Transverse colon (tissue), 4 donors: ENCODE measurements at regions not wholly inside any gene's neighbourhood (a gene's known extent, or its start where the extent isn't known, plus 50 kb on each side); places are given as distances from the start of the nearest gene placed in this dataset.

Experiments used
- DNase-seq: peaks from one replicate; pipeline ENCODE4 v3.0.0-alpha.2; 2019
- H3K27ac ChIP-seq, 4 donors: fragments of 200-600 bp; sonication (generic); 2 replicates each; pipeline ENCODE4 v1.5.1; 2016 to 2018; ENCODE audit warnings: inconsistent platforms in 4 of 4
- H3K27me3 ChIP-seq: fragments of 200-600 bp; sonication (generic); 2 replicates; pipeline ENCODE4 v1.5.1; 2017; ENCODE audit warnings: inconsistent platforms
- H3K36me3 ChIP-seq, 4 donors: fragments of 200-600 bp; sonication (generic); 2 replicates each; pipeline ENCODE4 v1.5.1; 2017 to 2019; ENCODE audit warnings: inconsistent platforms in 4 of 4
- H3K4me1 ChIP-seq, 4 donors: fragments of 200-600 bp; sonication (generic); 2 replicates each; pipeline ENCODE4 v1.5.1; 2017 to 2020; ENCODE audit warnings: inconsistent platforms in 4 of 4
- H3K4me3 ChIP-seq, 4 donors: fragments of 200-600 bp; sonication (generic); 1 replicate in 1 of 4; 2 replicates in 3 of 4; pipeline versions ENCODE4 v1.5.1 to v1.6.1; 2017 to 2019; ENCODE audit warnings: inconsistent platforms in 4 of 4
- H3K9me3 ChIP-seq, 2 donors: fragments of 200-600 bp; sonication (generic); 2 replicates each; pipeline ENCODE4 v1.5.1; 2017 to 2019; ENCODE audit warnings: inconsistent platforms in 2 of 2
- EP300 ChIP-seq: sonication (generic); formaldehyde crosslinking; IDR thresholded peaks from one replicate; pipeline ENCODE4 v1.6.1; 2017; ENCODE audit warnings: antibody characterized with exemption, low read depth
- POLR2A ChIP-seq: fragments of 450-650 bp; IDR thresholded peaks from one replicate; pipeline ENCODE4 v1.6.1; 2016; ENCODE audit warnings: antibody characterized with exemption, mild to moderate bottlenecking, moderate library complexity
- POLR2AphosphoS5 ChIP-seq, 3 donors: sonication (generic); formaldehyde crosslinking; IDR thresholded peaks; one replicate each; pipeline ENCODE4 v1.6.1; 2016; ENCODE audit warnings: antibody characterized with exemption in 3 of 3
- WGBS, 2 donors: methylation state at CpG; one replicate each; pipeline ENCODE4 v1.1.5; 2018; ENCODE audit warnings: low coverage in 1 of 2; 5-methylcytosine and 5-hydroxymethylcytosine counted together
- in situ Hi-C, 4 donors: fragments of 200-750 bp; cut with MboI; loops; one replicate each; pipeline versions ENCODE4 v1.15.0 to v1.15.1; 2017; ENCODE audit warnings: low sequenced_read_pairs in 3 of 4, low pct_ligation_motif_present in 1 of 4, low pct_unique_long_range_greater_than_20kb in 1 of 4
- intact Hi-C: fragments of 100-400 bp; cut with DNase I; formaldehyde crosslinking; loops from one replicate; pipeline ENCODE4 v1.15.1; 2023; ENCODE audit warnings: low total_unique reads
- TF ChIP-seq, protein P1 (sequence below), 5 experiments: fragments of 200-600 bp in 3 of 5; fragments of 450-650 bp in 2 of 5; sonication (generic) in 3 of 5; IDR thresholded peaks; 1 replicate in 2 of 5; 2 replicates in 3 of 5; pipeline ENCODE4 v1.5.1; 2016 to 2017; ENCODE audit warnings: antibody characterized with exemption in 5 of 5, inconsistent platforms in 3 of 5, mild to moderate bottlenecking in 2 of 5, moderate library complexity in 1 of 5

DNA sequence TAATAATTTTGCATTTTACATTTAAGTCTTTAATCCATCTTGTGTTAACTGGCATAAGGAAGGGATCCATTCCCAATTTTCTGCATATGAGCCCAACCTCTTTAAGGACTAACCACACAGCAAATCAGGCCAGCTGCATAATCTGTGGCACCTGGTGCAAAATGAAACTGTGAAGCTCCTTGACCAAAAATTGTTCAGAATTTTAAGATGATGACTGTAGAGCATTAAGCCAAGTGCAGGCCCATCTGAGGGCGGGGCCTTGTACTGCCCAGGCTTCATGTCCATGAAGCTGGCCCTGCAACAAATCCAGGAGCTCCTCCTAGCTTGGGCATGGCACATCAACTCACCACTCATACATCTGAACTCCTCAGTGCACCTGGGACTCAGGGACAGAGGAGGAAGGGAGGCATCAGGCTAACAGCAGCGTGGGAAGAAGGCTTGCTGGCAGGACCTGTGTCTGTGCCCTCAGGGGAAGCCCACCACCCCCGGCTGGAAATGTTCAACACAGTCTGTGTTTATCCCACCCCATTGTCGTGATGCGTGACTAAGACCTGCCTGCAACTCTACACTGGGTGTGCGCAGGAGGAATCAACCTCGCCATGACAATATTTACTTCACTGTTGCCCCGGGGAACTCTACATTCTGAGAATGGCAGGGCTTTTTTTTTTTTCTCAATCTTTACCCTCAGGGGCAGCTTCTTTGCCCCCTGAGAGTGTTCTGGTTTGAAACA, 128.9 kb upstream of the SIX2 start:
- H3K27ac ChIP-seq, result no peak overlapping the region
- H3K27me3 ChIP-seq, result peaks cover 9% of the 10 kb centered on the region
- peaks cover 0 to 4% (median 0%) of the 10 kb centered on the region in 4 donors for H3K4me1 ChIP-seq
- no peak for DNase-seq
- in situ Hi-C loops (no loop called here), intact Hi-C loops (no loop called here)
- WGBS, 2 donors, result 86 to 100% methylated on average over 1 to 8 of the region's 8 CpGs
- TF ChIP-seq POLR2AphosphoS5 (IDR thresholded peaks at IDR 0.05) (no peak), EP300 (no peak), POLR2A (no peak)
- no peak overlapping the region for H3K4me3 ChIP-seq
- H3K36me3 ChIP-seq, result no peaks in the 10 kb centered on the region
- no peaks in the 10 kb centered on the region for H3K9me3 ChIP-seq

DNA sequence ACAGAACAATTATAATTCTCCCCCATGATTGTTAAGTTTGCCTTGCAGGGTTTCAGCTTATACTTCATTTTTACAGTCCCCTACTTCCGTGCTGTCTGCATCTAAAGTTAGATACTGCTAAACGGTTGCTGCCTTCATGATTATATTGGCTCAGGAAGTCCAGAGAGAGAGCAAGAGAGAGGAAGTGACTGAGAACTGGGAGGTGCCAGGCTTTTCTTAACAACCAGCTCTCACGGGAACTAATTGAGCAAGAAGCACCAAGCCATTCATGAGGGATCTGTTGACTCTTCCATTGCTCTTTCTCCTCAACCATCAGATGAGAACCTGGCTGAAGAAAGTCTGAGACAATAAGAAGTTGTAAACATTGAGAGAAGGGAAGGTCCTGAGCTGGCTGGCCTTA, 125.5 kb upstream of the SIX2 start:
- Histone ChIP-seq H3K27me3 (no peaks in the 10 kb centered on the region), H3K36me3 (no peaks in the 10 kb centered on the region), H3K4me3 (no peak overlapping the region), H3K9me3 (no peaks in the 10 kb centered on the region), H3K27ac (no peak overlapping the region), H3K4me1 (peaks cover 0 to 4% (median 0%) of the 10 kb centered on the region in 4 donors)
- in situ Hi-C loops, result no loop called here
- WGBS, 2 donors, result 7 to 8% methylated on average over 2 to 3 of the region's 3 CpGs
- TF ChIP-seq EP300 (no peak), POLR2A (no peak), POLR2AphosphoS5 (IDR thresholded peaks at IDR 0.05) (no peak)
- TF ChIP-seq, protein P1, sequence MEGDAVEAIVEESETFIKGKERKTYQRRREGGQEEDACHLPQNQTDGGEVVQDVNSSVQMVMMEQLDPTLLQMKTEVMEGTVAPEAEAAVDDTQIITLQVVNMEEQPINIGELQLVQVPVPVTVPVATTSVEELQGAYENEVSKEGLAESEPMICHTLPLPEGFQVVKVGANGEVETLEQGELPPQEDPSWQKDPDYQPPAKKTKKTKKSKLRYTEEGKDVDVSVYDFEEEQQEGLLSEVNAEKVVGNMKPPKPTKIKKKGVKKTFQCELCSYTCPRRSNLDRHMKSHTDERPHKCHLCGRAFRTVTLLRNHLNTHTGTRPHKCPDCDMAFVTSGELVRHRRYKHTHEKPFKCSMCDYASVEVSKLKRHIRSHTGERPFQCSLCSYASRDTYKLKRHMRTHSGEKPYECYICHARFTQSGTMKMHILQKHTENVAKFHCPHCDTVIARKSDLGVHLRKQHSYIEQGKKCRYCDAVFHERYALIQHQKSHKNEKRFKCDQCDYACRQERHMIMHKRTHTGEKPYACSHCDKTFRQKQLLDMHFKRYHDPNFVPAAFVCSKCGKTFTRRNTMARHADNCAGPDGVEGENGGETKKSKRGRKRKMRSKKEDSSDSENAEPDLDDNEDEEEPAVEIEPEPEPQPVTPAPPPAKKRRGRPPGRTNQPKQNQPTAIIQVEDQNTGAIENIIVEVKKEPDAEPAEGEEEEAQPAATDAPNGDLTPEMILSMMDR (IDR thresholded peaks at IDR 0.05), result no peak
- intact Hi-C loops, result no loop called here
- DNase-seq, result no peak

DNA sequence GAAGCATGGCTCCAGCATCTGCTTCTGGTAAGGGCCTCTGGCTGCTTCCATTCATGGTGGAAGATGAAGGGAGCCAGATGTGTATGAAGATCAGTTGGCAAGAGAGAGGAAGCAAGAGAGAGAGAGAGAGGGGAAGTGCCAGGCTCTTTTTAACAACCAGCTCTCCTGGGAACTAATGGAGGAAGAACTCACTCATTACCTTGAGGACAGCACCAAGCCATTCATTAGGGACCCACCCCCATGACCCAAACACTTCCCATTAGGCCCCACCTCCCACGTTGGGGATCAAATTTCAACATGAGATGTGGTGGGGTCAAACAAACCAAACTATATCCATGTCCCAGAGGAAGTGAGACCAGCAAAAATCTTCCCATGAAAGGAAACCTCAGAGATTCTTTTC, 124.8 kb upstream of the SIX2 start:
- H3K27me3 ChIP-seq, result no peaks in the 10 kb centered on the region

DNA sequence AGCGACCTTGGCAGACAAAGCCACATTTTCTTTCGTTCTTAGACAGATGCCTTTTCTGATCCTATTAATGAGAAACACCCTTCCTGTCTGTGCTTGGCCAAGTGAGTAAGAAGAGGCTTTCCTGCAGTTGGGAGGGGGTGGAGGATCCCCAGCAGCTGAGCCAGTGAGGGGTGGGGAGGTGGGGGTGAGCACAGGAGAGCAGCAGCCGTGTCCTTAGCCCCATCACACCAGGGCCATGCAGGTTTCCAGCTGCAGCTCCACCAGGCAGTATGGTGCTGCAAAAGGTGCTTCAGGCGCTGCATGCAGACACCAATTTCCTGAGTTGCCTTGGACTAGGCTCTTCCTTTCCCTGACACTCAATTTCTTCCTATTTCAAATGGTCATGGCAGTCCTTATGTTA, 123.3 kb upstream of the SIX2 start:
- H3K4me3 ChIP-seq, result no peak overlapping the region
- H3K9me3 ChIP-seq, result no peaks in the 10 kb centered on the region
- H3K27ac ChIP-seq, result no peak overlapping the region
- peaks cover 0 to 4% (median 0%) of the 10 kb centered on the region in 4 donors for H3K4me1 ChIP-seq
- in situ Hi-C loops (no loop called here), intact Hi-C loops (no loop called here)
- no peaks in the 10 kb centered on the region for H3K36me3 ChIP-seq
- no peak for TF ChIP-seq POLR2A
- no peak for TF ChIP-seq EP300
- TF ChIP-seq POLR2AphosphoS5 (IDR thresholded peaks at IDR 0.05), result no peak
- TF ChIP-seq, protein P1 (IDR thresholded peaks at IDR 0.05), result no peak
- 76 to 92% methylated on average over 2 to 4 of the region's 4 CpGs for WGBS, 2 donors
- H3K27me3 ChIP-seq, result no peaks in the 10 kb centered on the region
- no peak for DNase-seq

More for the DNA sequence above, 124.8 kb upstream of the SIX2 start:
- 29 to 32% methylated on average over 1 of the region's 1 CpG for WGBS, 2 donors
- in situ Hi-C loops, result no loop called here
- no peak for DNase-seq
- intact Hi-C loops, result no loop called here
- Histone ChIP-seq H3K36me3 (no peaks in the 10 kb centered on the region), H3K4me1 (peaks cover 0 to 4% (median 0%) of the 10 kb centered on the region in 4 donors), H3K9me3 (no peaks in the 10 kb centered on the region), H3K4me3 (no peak overlapping the region), H3K27ac (no peak overlapping the region)
- TF ChIP-seq EP300, result no peak
- TF ChIP-seq, protein P1 (IDR thresholded peaks at IDR 0.05), result no peak
- TF ChIP-seq POLR2A, result no peak
- TF ChIP-seq POLR2AphosphoS5 (IDR thresholded peaks at IDR 0.05), result no peak

DNA sequence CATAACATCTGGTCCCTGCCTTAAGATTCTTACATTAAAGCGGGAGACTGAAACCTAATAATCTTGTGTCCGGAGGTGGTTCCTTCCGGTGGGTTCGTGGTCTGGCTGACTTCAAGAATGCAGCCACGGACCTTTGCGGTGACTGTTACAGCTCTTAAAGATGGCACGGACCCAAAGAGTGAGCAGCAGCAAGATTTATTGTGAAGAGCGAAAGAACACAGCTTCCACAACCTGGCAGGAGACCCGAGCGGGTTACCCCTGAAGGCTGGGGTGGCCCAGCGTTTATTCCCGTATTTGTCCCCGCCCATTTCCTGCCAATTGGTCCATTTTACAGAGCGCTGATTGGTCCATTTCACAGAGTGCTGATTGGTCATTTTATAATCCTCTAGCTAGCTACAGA, 122.3 kb upstream of the SIX2 start:
- no peak overlapping the region for H3K27ac ChIP-seq
- H3K4me1 ChIP-seq, result peaks cover 0 to 4% (median 0%) of the 10 kb centered on the region in 4 donors
- no peak overlapping the region for H3K4me3 ChIP-seq
- H3K9me3 ChIP-seq, result no peaks in the 10 kb centered on the region
- in situ Hi-C loops, result no loop called here
- no peak for DNase-seq
- 63 to 71% methylated on average over 11 to 14 of the region's 14 CpGs for WGBS, 2 donors
- intact Hi-C loops, result no loop called here
- H3K36me3 ChIP-seq, result no peaks in the 10 kb centered on the region
- TF ChIP-seq, protein P1 (IDR thresholded peaks at IDR 0.05), result no peak
- TF ChIP-seq EP300 (no peak), POLR2AphosphoS5 (IDR thresholded peaks at IDR 0.05) (no peak), POLR2A (no peak)
- no peaks in the 10 kb centered on the region for H3K27me3 ChIP-seq
